ENCODE measurements at regions not wholly inside any gene's neighbourhood (a gene's known extent, or its start where the extent isn't known, plus 50 kb on each side); places are given as distances from the start of the nearest gene placed in this dataset.
"Not testable (repeated sequence)": the region's sequence is repeated elsewhere in the genome, so short reads cannot be mapped to it uniquely, and the experiment has no call there.

- no peak overlapping the region for H3K27ac ChIP-seq (ENCODE audit: low read depth in 2 of 2, low read length in 1 of 2)
- peaks cover 0 to 4% of the 10 kb centered on the region in 2 donors for H3K9me3 ChIP-seq (ENCODE audit: control insufficient read depth in 2 of 2, insufficient read depth in 1 of 2, low read depth in 1 of 2, low read length in 1 of 2)
- H3K4me1 ChIP-seq (ENCODE audit: control insufficient read depth in 2 of 2, insufficient read depth in 2 of 2, low read length in 1 of 2): no peaks in the 10 kb centered on the region
- WGBS, 2 donors: 45 to 64% methylated on average over 2 of the region's 2 CpGs
- no peaks in the 10 kb centered on the region for H3K36me3 ChIP-seq (ENCODE audit: control insufficient read depth in 2 of 2, insufficient read depth in 2 of 2, low read length in 1 of 2)
- H3K4me3 ChIP-seq (ENCODE audit: low read depth in 1 of 2, low read length in 2 of 2): no peak overlapping the region
- H3K27me3 ChIP-seq (ENCODE audit: control insufficient read depth in 1 of 2, insufficient read depth in 2 of 2, low read length in 2 of 2): no peaks in the 10 kb centered on the region
Observed at GRCh38 chr6:44742828-44743372, 355.4 kb downstream of the CDC5L start.

GRCh38 chr6:44760116-44760515 lies 372.6 kb downstream of the CDC5L start:
- not testable (repeated sequence) for H3K36me3 ChIP-seq (ENCODE audit: control insufficient read depth in 2 of 2, insufficient read depth in 2 of 2, low read length in 1 of 2); H3K27me3 ChIP-seq (ENCODE audit: control insufficient read depth in 1 of 2, insufficient read depth in 2 of 2, low read length in 2 of 2); H3K4me1 ChIP-seq (ENCODE audit: control insufficient read depth in 2 of 2, insufficient read depth in 2 of 2, low read length in 1 of 2); H3K4me3 ChIP-seq (ENCODE audit: low read depth in 1 of 2, low read length in 2 of 2); H3K9me3 ChIP-seq (ENCODE audit: control insufficient read depth in 2 of 2, insufficient read depth in 1 of 2, low read depth in 1 of 2, low read length in 1 of 2); H3K27ac ChIP-seq (ENCODE audit: low read depth in 2 of 2, low read length in 1 of 2)
- WGBS, 2 donors: 91 to 97% methylated on average over 17 to 18 of the region's 18 CpGs

- H3K4me3 ChIP-seq (ENCODE audit: low read depth in 1 of 2, low read length in 2 of 2): no peak overlapping the region
- H3K9me3 ChIP-seq (ENCODE audit: control insufficient read depth in 2 of 2, insufficient read depth in 1 of 2, low read depth in 1 of 2, low read length in 1 of 2): peaks cover 2 to 6% of the 10 kb centered on the region in 2 donors
- no peaks in the 10 kb centered on the region for H3K27me3 ChIP-seq (ENCODE audit: control insufficient read depth in 1 of 2, insufficient read depth in 2 of 2, low read length in 2 of 2)
- no peak overlapping the region for H3K27ac ChIP-seq (ENCODE audit: low read depth in 2 of 2, low read length in 1 of 2)
- H3K36me3 ChIP-seq (ENCODE audit: control insufficient read depth in 2 of 2, insufficient read depth in 2 of 2, low read length in 1 of 2): no peaks in the 10 kb centered on the region
- no peaks in the 10 kb centered on the region for H3K4me1 ChIP-seq (ENCODE audit: control insufficient read depth in 2 of 2, insufficient read depth in 2 of 2, low read length in 1 of 2)
Observed at GRCh38 chr6:44761046-44761445, 373.5 kb downstream of the CDC5L start.

GRCh38 chr6:44762496-44762895 lies 375.0 kb downstream of the CDC5L start:
- no peaks in the 10 kb centered on the region for H3K27me3 ChIP-seq (ENCODE audit: control insufficient read depth in 1 of 2, insufficient read depth in 2 of 2, low read length in 2 of 2)
- WGBS, 2 donors: 38 to 61% methylated on average over 1 of the region's 1 CpG
- H3K9me3 ChIP-seq (ENCODE audit: control insufficient read depth in 2 of 2, insufficient read depth in 1 of 2, low read depth in 1 of 2, low read length in 1 of 2): peaks cover 2 to 6% of the 10 kb centered on the region in 2 donors
- H3K4me1 ChIP-seq (ENCODE audit: control insufficient read depth in 2 of 2, insufficient read depth in 2 of 2, low read length in 1 of 2): no peaks in the 10 kb centered on the region
- H3K4me3 ChIP-seq (ENCODE audit: low read depth in 1 of 2, low read length in 2 of 2): no peak overlapping the region
- H3K36me3 ChIP-seq (ENCODE audit: control insufficient read depth in 2 of 2, insufficient read depth in 2 of 2, low read length in 1 of 2): no peaks in the 10 kb centered on the region
- H3K27ac ChIP-seq (ENCODE audit: low read depth in 2 of 2, low read length in 1 of 2): no peak overlapping the region

- no peak overlapping the region for H3K27ac ChIP-seq (ENCODE audit: low read depth in 2 of 2, low read length in 1 of 2)
- H3K4me1 ChIP-seq (ENCODE audit: control insufficient read depth in 2 of 2, insufficient read depth in 2 of 2, low read length in 1 of 2): no peaks in the 10 kb centered on the region
- H3K27me3 ChIP-seq (ENCODE audit: control insufficient read depth in 1 of 2, insufficient read depth in 2 of 2, low read length in 2 of 2): no peaks in the 10 kb centered on the region
- H3K4me3 ChIP-seq (ENCODE audit: low read depth in 1 of 2, low read length in 2 of 2): no peak overlapping the region
- 77 to 82% methylated on average over 4 of the region's 4 CpGs for WGBS, 2 donors
- no peaks in the 10 kb centered on the region for H3K36me3 ChIP-seq (ENCODE audit: control insufficient read depth in 2 of 2, insufficient read depth in 2 of 2, low read length in 1 of 2)
- no peaks in the 10 kb centered on the region for H3K9me3 ChIP-seq (ENCODE audit: control insufficient read depth in 2 of 2, insufficient read depth in 1 of 2, low read depth in 1 of 2, low read length in 1 of 2)
Observed at GRCh38 chr6:44771647-44772415, 384.3 kb downstream of the CDC5L start.

GRCh38 chr6:44772838-44773237 lies 385.3 kb downstream of the CDC5L start:
- Histone ChIP-seq H3K27me3 (ENCODE audit: control insufficient read depth in 1 of 2, insufficient read depth in 2 of 2, low read length in 2 of 2) (no peaks in the 10 kb centered on the region), H3K9me3 (ENCODE audit: control insufficient read depth in 2 of 2, insufficient read depth in 1 of 2, low read depth in 1 of 2, low read length in 1 of 2) (no peaks in the 10 kb centered on the region), H3K27ac (ENCODE audit: low read depth in 2 of 2, low read length in 1 of 2) (no peak overlapping the region), H3K36me3 (ENCODE audit: control insufficient read depth in 2 of 2, insufficient read depth in 2 of 2, low read length in 1 of 2) (no peaks in the 10 kb centered on the region), H3K4me3 (ENCODE audit: low read depth in 1 of 2, low read length in 2 of 2) (no peak overlapping the region), H3K4me1 (ENCODE audit: control insufficient read depth in 2 of 2, insufficient read depth in 2 of 2, low read length in 1 of 2) (no peaks in the 10 kb centered on the region)

- Histone ChIP-seq H3K4me3 (ENCODE audit: low read depth in 1 of 2, low read length in 2 of 2) (no peak overlapping the region), H3K36me3 (ENCODE audit: control insufficient read depth in 2 of 2, insufficient read depth in 2 of 2, low read length in 1 of 2) (no peaks in the 10 kb centered on the region), H3K9me3 (ENCODE audit: control insufficient read depth in 2 of 2, insufficient read depth in 1 of 2, low read depth in 1 of 2, low read length in 1 of 2) (no peaks in the 10 kb centered on the region), H3K27ac (ENCODE audit: low read depth in 2 of 2, low read length in 1 of 2) (no peak overlapping the region), H3K27me3 (ENCODE audit: control insufficient read depth in 1 of 2, insufficient read depth in 2 of 2, low read length in 2 of 2) (no peaks in the 10 kb centered on the region), H3K4me1 (ENCODE audit: control insufficient read depth in 2 of 2, insufficient read depth in 2 of 2, low read length in 1 of 2) (no peaks in the 10 kb centered on the region)
- WGBS, 2 donors: 70 to 78% methylated on average over 1 of the region's 1 CpG
Observed at GRCh38 chr6:44775121-44775520, 387.6 kb downstream of the CDC5L start.

GRCh38 chr6:44776344-44776743 lies 388.8 kb downstream of the CDC5L start:
- Histone ChIP-seq H3K4me1 (ENCODE audit: control insufficient read depth in 2 of 2, insufficient read depth in 2 of 2, low read length in 1 of 2) (no peaks in the 10 kb centered on the region), H3K4me3 (ENCODE audit: low read depth in 1 of 2, low read length in 2 of 2) (no peak overlapping the region), H3K9me3 (ENCODE audit: control insufficient read depth in 2 of 2, insufficient read depth in 1 of 2, low read depth in 1 of 2, low read length in 1 of 2) (no peaks in the 10 kb centered on the region), H3K27me3 (ENCODE audit: control insufficient read depth in 1 of 2, insufficient read depth in 2 of 2, low read length in 2 of 2) (no peaks in the 10 kb centered on the region), H3K36me3 (ENCODE audit: control insufficient read depth in 2 of 2, insufficient read depth in 2 of 2, low read length in 1 of 2) (no peaks in the 10 kb centered on the region), H3K27ac (ENCODE audit: low read depth in 2 of 2, low read length in 1 of 2) (no peak overlapping the region)

GRCh38 chr6:44778513-44778912 lies 391.0 kb downstream of the CDC5L start:
- Histone ChIP-seq H3K36me3 (ENCODE audit: control insufficient read depth in 2 of 2, insufficient read depth in 2 of 2, low read length in 1 of 2) (no peaks in the 10 kb centered on the region), H3K4me3 (ENCODE audit: low read depth in 1 of 2, low read length in 2 of 2) (no peak overlapping the region), H3K27me3 (ENCODE audit: control insufficient read depth in 1 of 2, insufficient read depth in 2 of 2, low read length in 2 of 2) (no peaks in the 10 kb centered on the region), H3K27ac (ENCODE audit: low read depth in 2 of 2, low read length in 1 of 2) (no peak overlapping the region), H3K9me3 (ENCODE audit: control insufficient read depth in 2 of 2, insufficient read depth in 1 of 2, low read depth in 1 of 2, low read length in 1 of 2) (no peaks in the 10 kb centered on the region), H3K4me1 (ENCODE audit: control insufficient read depth in 2 of 2, insufficient read depth in 2 of 2, low read length in 1 of 2) (no peaks in the 10 kb centered on the region)
- WGBS, 2 donors: 92 to 95% methylated on average over 1 of the region's 1 CpG

Data from esophagus (tissue), 2 donors.